GM12878 (cell line): ENCODE measurements at regions not wholly inside any gene's neighbourhood (a gene's known extent, or its start where the extent isn't known, plus 50 kb on each side); places are given as distances from the start of the nearest gene placed in this dataset.

Experiments
- CBFB ChIP-seq: IDR thresholded peaks from 2 replicates; pipeline ENCODE4 v1.6.1; 2016; ENCODE audit warnings: antibody characterized with exemption, low read depth
- CEBPB ChIP-seq, 2 experiments: fragments of 150-350 bp in 1 of 2; IDR thresholded peaks; 2 replicates each; pipeline ENCODE4 v1.6.1; 2012 to 2014; ENCODE audit warnings: low read depth in 2 of 2, low read length in 2 of 2, borderline replicate concordance in 1 of 2, inconsistent platforms in 1 of 2
- CHD4 ChIP-seq: fragments of 200-600 bp; sonication (generic); IDR thresholded peaks from 2 replicates; pipeline ENCODE4 v1.6.1; 2016; ENCODE audit warnings: mild to moderate bottlenecking
- EP300 ChIP-seq, 2 experiments: fragments of 150-350 bp in 1 of 2; IDR thresholded peaks; 2 replicates each; pipeline ENCODE4 v1.6.1; 2011 to 2012; ENCODE audit warnings: low read depth in 2 of 2, low read length in 2 of 2, borderline replicate concordance in 1 of 2, improper control_type of control experiment in 1 of 2, inconsistent platforms in 1 of 2; ENCODE audit not compliant: control insufficient read depth in 1 of 2
- ESRRA ChIP-seq: IDR thresholded peaks from 2 replicates; pipeline ENCODE4 v1.6.1; 2012; ENCODE audit warnings: mild to moderate bottlenecking, low read length, improper control_type of control experiment
- ETV6 ChIP-seq, 2 experiments: fragments of 450-650 bp in 1 of 2; IDR thresholded peaks in 1 of 2; conservative IDR thresholded peaks in 1 of 2; 2 replicates each; pipeline ENCODE4 v1.6.1; 2014; ENCODE audit warnings: antibody characterized with exemption in 1 of 2, borderline replicate concordance in 1 of 2, low read depth in 1 of 2, mild to moderate bottlenecking in 1 of 2, moderate library complexity in 1 of 2
- HDAC6 ChIP-seq: fragments of 200-600 bp; sonication (generic); IDR thresholded peaks from one replicate; pipeline ENCODE4 v1.8.0; 2017; ENCODE audit warnings: antibody characterized with exemption; ENCODE audit not compliant: unreplicated experiment
- JUND ChIP-seq: IDR thresholded peaks from 2 replicates; pipeline ENCODE4 v1.6.1; 2012; ENCODE audit warnings: low read depth, mild to moderate bottlenecking, low read length, improper control_type of control experiment, moderate library complexity
- TF ChIP-seq, protein P1 (sequence below), 3 experiments: IDR thresholded peaks in 2 of 3; conservative IDR thresholded peaks in 1 of 3; 2 replicates each; pipeline ENCODE4 v1.5.1; 2011; ENCODE audit warnings: low read depth in 3 of 3, low read length in 3 of 3, mild to moderate bottlenecking in 3 of 3, control low read depth in 2 of 3, moderate library complexity in 2 of 3, inconsistent platforms in 1 of 3, mixed read lengths in 1 of 3; ENCODE audit not compliant: control insufficient read depth in 2 of 3, insufficient read depth in 1 of 3; ENCODE audit errors: extremely low read depth in 1 of 3

DNA sequence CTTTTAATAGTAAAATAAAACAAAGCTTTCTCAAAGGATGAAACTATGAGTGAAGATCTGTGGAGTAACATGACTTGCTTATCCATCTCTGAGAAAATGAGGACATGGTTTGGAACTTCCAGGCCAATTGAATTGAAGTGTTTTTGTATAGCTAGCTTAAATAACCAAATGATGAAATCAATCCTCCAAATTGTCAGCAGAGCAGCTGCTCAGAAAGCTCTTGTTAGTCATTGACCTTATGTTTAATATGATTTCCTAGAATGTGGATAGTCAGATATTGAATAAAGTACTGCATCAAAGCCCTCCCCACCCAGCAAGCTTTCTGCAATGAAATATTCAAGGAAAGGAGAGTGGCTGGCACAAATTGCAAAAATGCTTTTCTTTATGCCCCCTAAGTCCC lies 437.2 kb downstream of the MFSD1 start:
- no peak for TF ChIP-seq JUND
- TF ChIP-seq, protein P1, sequence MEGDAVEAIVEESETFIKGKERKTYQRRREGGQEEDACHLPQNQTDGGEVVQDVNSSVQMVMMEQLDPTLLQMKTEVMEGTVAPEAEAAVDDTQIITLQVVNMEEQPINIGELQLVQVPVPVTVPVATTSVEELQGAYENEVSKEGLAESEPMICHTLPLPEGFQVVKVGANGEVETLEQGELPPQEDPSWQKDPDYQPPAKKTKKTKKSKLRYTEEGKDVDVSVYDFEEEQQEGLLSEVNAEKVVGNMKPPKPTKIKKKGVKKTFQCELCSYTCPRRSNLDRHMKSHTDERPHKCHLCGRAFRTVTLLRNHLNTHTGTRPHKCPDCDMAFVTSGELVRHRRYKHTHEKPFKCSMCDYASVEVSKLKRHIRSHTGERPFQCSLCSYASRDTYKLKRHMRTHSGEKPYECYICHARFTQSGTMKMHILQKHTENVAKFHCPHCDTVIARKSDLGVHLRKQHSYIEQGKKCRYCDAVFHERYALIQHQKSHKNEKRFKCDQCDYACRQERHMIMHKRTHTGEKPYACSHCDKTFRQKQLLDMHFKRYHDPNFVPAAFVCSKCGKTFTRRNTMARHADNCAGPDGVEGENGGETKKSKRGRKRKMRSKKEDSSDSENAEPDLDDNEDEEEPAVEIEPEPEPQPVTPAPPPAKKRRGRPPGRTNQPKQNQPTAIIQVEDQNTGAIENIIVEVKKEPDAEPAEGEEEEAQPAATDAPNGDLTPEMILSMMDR (IDR thresholded peaks at IDR 0.05 in 2 of 3, conservative IDR thresholded peaks at IDR 0.05 in 1 of 3; ENCODE audit: control insufficient read depth in 2 of 3, extremely low read depth in 1 of 3, insufficient read depth in 1 of 3, low read depth in 3 of 3, low read length in 3 of 3), result no peak
- TF ChIP-seq EP300 (IDR thresholded peaks at IDR 0.05; ENCODE audit: borderline replicate concordance in 1 of 2, control insufficient read depth in 1 of 2, low read depth in 2 of 2, low read length in 2 of 2), result no peak
- TF ChIP-seq ESRRA, result no peak
- no peak for TF ChIP-seq ETV6 (conservative IDR thresholded peaks at IDR 0.05 in 1 of 2, IDR thresholded peaks at IDR 0.05 in 1 of 2; ENCODE audit: borderline replicate concordance in 1 of 2, low read depth in 1 of 2)
- TF ChIP-seq CBFB, result no peak
- TF ChIP-seq CEBPB (IDR thresholded peaks at IDR 0.05; ENCODE audit: borderline replicate concordance in 1 of 2, low read depth in 2 of 2, low read length in 2 of 2), result no peak
- TF ChIP-seq CHD4, result no peak
- TF ChIP-seq HDAC6, result no peak
